ENCODE measurements at regions not wholly inside any gene's neighbourhood (a gene's known extent, or its start where the extent isn't known, plus 50 kb on each side); places are given as distances from the start of the nearest gene placed in this dataset.

DNA sequence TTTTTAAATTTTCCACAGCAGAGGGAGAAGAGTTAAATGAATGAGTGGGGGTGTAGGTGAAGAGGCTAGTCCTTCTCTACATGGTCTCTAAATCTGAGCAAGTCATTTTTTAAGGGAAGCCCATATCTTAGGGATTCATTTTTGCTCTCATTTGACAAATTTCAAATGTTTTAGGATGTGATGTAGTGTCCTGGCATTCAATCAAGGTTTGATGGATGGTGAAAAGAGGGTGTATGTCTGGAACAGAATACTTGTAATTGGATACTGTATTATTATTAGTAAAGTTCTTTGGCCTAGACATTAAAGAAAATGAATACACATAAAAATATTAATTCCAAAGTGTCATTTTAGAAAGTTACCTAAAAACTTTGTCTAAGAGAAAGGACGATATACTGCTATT, 167.8 kb upstream of the PTBP2 start:
- TF ChIP-seq POLR2A (IDR thresholded peaks at IDR 0.05): no peak
- TF ChIP-seq POLR2AphosphoS5 (IDR thresholded peaks at IDR 0.05): no peak
- no peak for TF ChIP-seq EP300 (IDR thresholded peaks at IDR 0.05)
- TF ChIP-seq, protein P1, sequence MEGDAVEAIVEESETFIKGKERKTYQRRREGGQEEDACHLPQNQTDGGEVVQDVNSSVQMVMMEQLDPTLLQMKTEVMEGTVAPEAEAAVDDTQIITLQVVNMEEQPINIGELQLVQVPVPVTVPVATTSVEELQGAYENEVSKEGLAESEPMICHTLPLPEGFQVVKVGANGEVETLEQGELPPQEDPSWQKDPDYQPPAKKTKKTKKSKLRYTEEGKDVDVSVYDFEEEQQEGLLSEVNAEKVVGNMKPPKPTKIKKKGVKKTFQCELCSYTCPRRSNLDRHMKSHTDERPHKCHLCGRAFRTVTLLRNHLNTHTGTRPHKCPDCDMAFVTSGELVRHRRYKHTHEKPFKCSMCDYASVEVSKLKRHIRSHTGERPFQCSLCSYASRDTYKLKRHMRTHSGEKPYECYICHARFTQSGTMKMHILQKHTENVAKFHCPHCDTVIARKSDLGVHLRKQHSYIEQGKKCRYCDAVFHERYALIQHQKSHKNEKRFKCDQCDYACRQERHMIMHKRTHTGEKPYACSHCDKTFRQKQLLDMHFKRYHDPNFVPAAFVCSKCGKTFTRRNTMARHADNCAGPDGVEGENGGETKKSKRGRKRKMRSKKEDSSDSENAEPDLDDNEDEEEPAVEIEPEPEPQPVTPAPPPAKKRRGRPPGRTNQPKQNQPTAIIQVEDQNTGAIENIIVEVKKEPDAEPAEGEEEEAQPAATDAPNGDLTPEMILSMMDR (IDR thresholded peaks at IDR 0.05): no peak
- peaks cover 0 to 14% (median 0%) of the 10 kb centered on the region in 3 donors for H3K4me1 ChIP-seq

DNA sequence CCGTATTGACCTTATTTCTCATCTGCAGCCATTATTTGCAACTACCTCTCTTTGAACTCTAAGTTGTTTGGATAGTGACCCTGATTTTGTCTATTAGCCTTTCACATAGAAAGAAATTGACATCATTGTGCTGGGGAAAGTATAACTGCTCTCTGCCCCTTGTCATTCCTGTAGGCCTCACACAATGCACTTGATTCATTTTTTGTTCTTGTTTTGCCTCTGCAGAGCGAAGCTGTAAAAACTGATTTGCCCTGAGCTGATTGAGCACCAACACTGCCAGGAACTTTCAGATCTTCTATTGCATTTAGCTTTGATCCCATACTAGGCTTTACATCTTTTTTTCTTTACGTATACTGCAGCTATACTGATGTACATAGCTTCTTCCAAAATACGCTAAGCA, 167.2 kb upstream of the PTBP2 start:
- TF ChIP-seq POLR2A (IDR thresholded peaks at IDR 0.05): no peak
- no peak for TF ChIP-seq EP300 (IDR thresholded peaks at IDR 0.05)
- no peak for TF ChIP-seq POLR2AphosphoS5 (IDR thresholded peaks at IDR 0.05)
- TF ChIP-seq, protein P1 (IDR thresholded peaks at IDR 0.05): no peak
- H3K27me3 ChIP-seq: no peaks in the 10 kb centered on the region
- no peak for ATAC-seq
- no peak overlapping the region for H3K4me3 ChIP-seq
- H3K36me3 ChIP-seq: no peaks in the 10 kb centered on the region
- peaks cover 0 to 17% (median 0%) of the 10 kb centered on the region in 3 donors for H3K4me1 ChIP-seq
- WGBS, 2 donors (ENCODE audit: low coverage in 1 of 2): 76 to 86% methylated on average over 4 of the region's 4 CpGs
- no peak overlapping the region for H3K27ac ChIP-seq
- H3K9me3 ChIP-seq: no peaks in the 10 kb centered on the region

More for the DNA sequence above, 167.8 kb upstream of the PTBP2 start:
- Histone ChIP-seq H3K9me3 (no peaks in the 10 kb centered on the region), H3K36me3 (no peaks in the 10 kb centered on the region), H3K4me3 (no peak overlapping the region), H3K27ac (no peak overlapping the region), H3K27me3 (no peaks in the 10 kb centered on the region)
- 81 to 92% methylated on average over 1 of the region's 1 CpG for WGBS, 2 donors (ENCODE audit: low coverage in 1 of 2)
- ATAC-seq: no peak

DNA sequence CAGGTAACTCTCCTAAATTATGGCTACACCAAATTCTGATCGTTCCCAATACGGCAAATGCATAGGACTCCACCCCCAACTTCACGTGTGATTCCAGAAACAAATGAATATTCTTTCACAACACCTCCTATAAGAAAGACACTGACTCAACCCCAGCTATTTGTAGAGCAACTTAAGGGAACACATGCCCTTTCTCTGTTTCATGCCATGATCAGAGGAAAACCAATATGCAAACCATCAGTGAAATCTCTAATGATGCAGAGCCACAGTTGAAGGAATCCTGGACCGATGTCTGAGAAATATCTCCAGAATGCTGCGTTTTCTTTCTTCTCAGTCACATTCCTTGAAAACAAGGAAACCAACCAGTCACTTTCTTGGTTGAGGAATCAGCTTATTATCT, 164.2 kb upstream of the PTBP2 start:
- 83 to 85% methylated on average over 5 of the region's 5 CpGs for WGBS, 2 donors (ENCODE audit: low coverage in 1 of 2)

DNA sequence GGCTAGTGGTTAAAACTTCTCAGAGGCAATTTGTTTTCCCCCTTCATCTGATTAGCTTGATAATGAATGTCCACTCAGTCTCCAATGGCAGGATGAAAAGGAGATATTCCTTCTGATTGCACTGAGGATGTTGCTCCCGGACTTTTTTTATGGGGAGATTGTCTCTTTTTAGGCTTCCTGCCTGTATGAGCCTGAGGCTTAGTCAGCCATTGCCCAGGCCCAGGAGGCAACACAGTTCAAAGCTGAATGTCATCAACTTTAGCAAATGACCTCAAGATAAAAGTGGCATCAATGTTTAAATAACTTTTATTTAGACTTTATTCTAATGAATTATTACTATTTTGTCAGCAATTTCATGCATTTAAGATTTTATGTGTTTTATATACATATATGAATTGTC, 162.9 kb upstream of the PTBP2 start:
- WGBS, 2 donors (ENCODE audit: low coverage in 1 of 2): 8 to 88% methylated on average over 1 of the region's 1 CpG
- ATAC-seq: no peak
- H3K9me3 ChIP-seq: peaks cover 0 to 4% (median 0%) of the 10 kb centered on the region in 3 donors

More for the DNA sequence above, 164.2 kb upstream of the PTBP2 start:
- TF ChIP-seq POLR2AphosphoS5 (IDR thresholded peaks at IDR 0.05): no peak
- TF ChIP-seq POLR2A (IDR thresholded peaks at IDR 0.05): no peak
- TF ChIP-seq, protein P1 (IDR thresholded peaks at IDR 0.05): no peak
- H3K27ac ChIP-seq: no peak overlapping the region
- no peaks in the 10 kb centered on the region for H3K36me3 ChIP-seq
- H3K27me3 ChIP-seq: no peaks in the 10 kb centered on the region
- ATAC-seq: no peak
- H3K4me1 ChIP-seq: peaks cover 0 to 24% (median 0%) of the 10 kb centered on the region in 3 donors
- H3K9me3 ChIP-seq: peaks cover 0 to 4% (median 0%) of the 10 kb centered on the region in 3 donors
- H3K4me3 ChIP-seq: no peak overlapping the region

DNA sequence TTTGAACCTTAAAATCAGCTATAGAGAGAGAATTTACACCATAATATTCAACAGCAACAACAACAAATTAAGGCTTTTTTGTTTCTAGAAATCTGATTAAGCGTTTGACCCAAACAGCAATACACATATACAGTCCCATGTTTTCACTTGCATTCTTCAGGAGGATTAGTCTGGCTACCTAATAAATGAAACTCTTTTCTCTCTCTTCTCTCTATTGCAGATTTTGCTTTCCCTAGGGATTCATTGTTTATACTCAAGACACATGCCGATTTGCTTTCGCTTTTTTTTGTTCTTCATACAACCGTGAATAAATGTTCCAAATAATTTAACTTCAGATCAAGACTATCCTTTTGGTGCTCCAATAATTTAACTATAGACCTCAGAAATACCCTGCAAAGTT, 162.4 kb upstream of the PTBP2 start:
- WGBS, 2 donors (ENCODE audit: low coverage in 1 of 2): 58 to 66% methylated on average over 2 to 4 of the region's 4 CpGs
- no peak for ATAC-seq

More for the DNA sequence above, 162.9 kb upstream of the PTBP2 start:
- H3K4me1 ChIP-seq: peaks cover 0 to 24% (median 0%) of the 10 kb centered on the region in 3 donors
- TF ChIP-seq EP300 (IDR thresholded peaks at IDR 0.05) (no peak), POLR2A (IDR thresholded peaks at IDR 0.05) (no peak), POLR2AphosphoS5 (IDR thresholded peaks at IDR 0.05) (no peak)
- TF ChIP-seq, protein P1 (IDR thresholded peaks at IDR 0.05): no peak
- no peaks in the 10 kb centered on the region for H3K36me3 ChIP-seq
- no peaks in the 10 kb centered on the region for H3K27me3 ChIP-seq
- H3K27ac ChIP-seq: no peak overlapping the region
- H3K4me3 ChIP-seq: no peak overlapping the region

More for the DNA sequence above, 162.4 kb upstream of the PTBP2 start:
- H3K27ac ChIP-seq: peak overlapping the region in 1 of 4 donors; percentile 16
- H3K4me3 ChIP-seq: no peak overlapping the region
- H3K36me3 ChIP-seq: no peaks in the 10 kb centered on the region
- peaks cover 0 to 19% (median 0%) of the 10 kb centered on the region in 3 donors for H3K4me1 ChIP-seq
- TF ChIP-seq POLR2A (IDR thresholded peaks at IDR 0.05): no peak
- H3K9me3 ChIP-seq: peaks cover 0 to 4% (median 0%) of the 10 kb centered on the region in 3 donors
- H3K27me3 ChIP-seq: no peaks in the 10 kb centered on the region
